NCI-H524 treated with DMSO at 0.1 percent for 48 hours (cell line): ENCODE measurements at regions not wholly inside any gene's neighbourhood (a gene's known extent, or its start where the extent isn't known, plus 50 kb on each side); places are given as distances from the start of the nearest gene placed in this dataset.
A peak's percentile ranks its signal among the peaks of the same experiment; 100 is the strongest.

ENCODE experiments used
- DNase-seq: peaks from one replicate; lab custom pipeline; 2025; lab: John Stamatoyannopoulos, UW

- DNase-seq = no peak
These were observed 475.0 kb upstream of the PROK2 start for GRCh38 chr3:72259755-72260587.

GRCh38 chr3:72258361-72259141 lies 473.6 kb upstream of the PROK2 start:
- DNase-seq = peak; percentile 75

GRCh38 chr3:72257738-72258137 lies 472.8 kb upstream of the PROK2 start:
- DNase-seq = no peak

GRCh38 chr3:72257203-72257602 lies 472.3 kb upstream of the PROK2 start:
- DNase-seq = no peak

- DNase-seq = no peak
These were observed 471.8 kb upstream of the PROK2 start for GRCh38 chr3:72256716-72257115.

- no peak for DNase-seq
These were observed 471.0 kb upstream of the PROK2 start for GRCh38 chr3:72255791-72256559.

GRCh38 chr3:72255191-72255590 lies 470.2 kb upstream of the PROK2 start:
- no peak for DNase-seq

GRCh38 chr3:72254483-72254882 lies 469.5 kb upstream of the PROK2 start:
- DNase-seq = no peak

GRCh38 chr3:72250725-72251124 lies 465.8 kb upstream of the PROK2 start:
- DNase-seq = no peak

GRCh38 chr3:72248869-72249268 lies 463.9 kb upstream of the PROK2 start:
- no peak for DNase-seq

GRCh38 chr3:72248389-72248761 lies 463.4 kb upstream of the PROK2 start:
- DNase-seq = no peak

- DNase-seq = no peak
These were observed 462.9 kb upstream of the PROK2 start for GRCh38 chr3:72247645-72248388.

GRCh38 chr3:72247126-72247525 lies 462.2 kb upstream of the PROK2 start:
- no peak for DNase-seq

GRCh38 chr3:72246685-72247084 lies 461.7 kb upstream of the PROK2 start:
- DNase-seq = no peak

GRCh38 chr3:72245183-72245811 lies 460.3 kb upstream of the PROK2 start:
- DNase-seq = no peak

- no peak for DNase-seq
These were observed 459.4 kb upstream of the PROK2 start for GRCh38 chr3:72244396-72244795.

- DNase-seq = no peak
These were observed 457.4 kb upstream of the PROK2 start for GRCh38 chr3:72242326-72242725.

GRCh38 chr3:72241525-72241924 lies 456.6 kb upstream of the PROK2 start:
- no peak for DNase-seq

- no peak for DNase-seq
These were observed 455.6 kb upstream of the PROK2 start for GRCh38 chr3:72240531-72240930.

GRCh38 chr3:72238801-72239200 lies 453.9 kb upstream of the PROK2 start:
- no peak for DNase-seq

GRCh38 chr3:72238010-72238691 lies 453.2 kb upstream of the PROK2 start:
- DNase-seq = no peak
